ENCODE measurements at regions not wholly inside any gene's neighbourhood (a gene's known extent, or its start where the extent isn't known, plus 50 kb on each side); places are given as distances from the start of the nearest gene placed in this dataset.

DNA sequence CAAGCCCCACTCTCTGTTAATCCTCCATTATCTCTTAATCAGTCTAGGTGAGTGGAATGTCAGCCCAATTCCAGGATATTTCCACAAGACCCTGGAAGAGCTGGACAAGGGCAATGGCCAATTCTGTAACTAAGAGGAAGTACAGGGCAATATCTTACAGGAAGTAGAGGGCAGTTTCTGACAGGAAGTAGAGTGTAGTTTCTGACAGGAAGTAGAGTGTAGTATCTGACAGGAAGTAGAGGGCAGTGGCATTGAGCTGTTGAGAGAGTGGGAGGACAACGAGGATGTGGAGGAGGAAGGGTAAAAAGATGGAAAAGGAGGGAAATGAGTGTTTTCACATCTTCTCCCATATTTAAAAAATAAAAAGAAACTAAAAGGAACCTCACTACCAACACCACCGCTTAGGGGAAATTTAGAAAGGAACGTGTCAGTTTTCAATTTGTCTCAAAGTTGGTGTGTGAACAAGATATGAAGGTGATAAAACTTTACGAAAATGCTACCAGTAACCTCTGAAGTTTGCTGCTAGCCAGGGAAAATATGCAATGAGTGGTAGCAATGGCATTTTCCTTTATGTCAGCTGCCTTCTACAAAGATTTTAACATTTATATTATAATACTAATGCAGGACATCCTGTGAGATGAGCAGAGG lies 430.9 kb upstream of the HNRNPA3 start (continued):
- TF ChIP-seq, protein P1, sequence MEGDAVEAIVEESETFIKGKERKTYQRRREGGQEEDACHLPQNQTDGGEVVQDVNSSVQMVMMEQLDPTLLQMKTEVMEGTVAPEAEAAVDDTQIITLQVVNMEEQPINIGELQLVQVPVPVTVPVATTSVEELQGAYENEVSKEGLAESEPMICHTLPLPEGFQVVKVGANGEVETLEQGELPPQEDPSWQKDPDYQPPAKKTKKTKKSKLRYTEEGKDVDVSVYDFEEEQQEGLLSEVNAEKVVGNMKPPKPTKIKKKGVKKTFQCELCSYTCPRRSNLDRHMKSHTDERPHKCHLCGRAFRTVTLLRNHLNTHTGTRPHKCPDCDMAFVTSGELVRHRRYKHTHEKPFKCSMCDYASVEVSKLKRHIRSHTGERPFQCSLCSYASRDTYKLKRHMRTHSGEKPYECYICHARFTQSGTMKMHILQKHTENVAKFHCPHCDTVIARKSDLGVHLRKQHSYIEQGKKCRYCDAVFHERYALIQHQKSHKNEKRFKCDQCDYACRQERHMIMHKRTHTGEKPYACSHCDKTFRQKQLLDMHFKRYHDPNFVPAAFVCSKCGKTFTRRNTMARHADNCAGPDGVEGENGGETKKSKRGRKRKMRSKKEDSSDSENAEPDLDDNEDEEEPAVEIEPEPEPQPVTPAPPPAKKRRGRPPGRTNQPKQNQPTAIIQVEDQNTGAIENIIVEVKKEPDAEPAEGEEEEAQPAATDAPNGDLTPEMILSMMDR (IDR thresholded peaks at IDR 0.05; ENCODE audit: low read depth, low read length, missing input control): no peak

DNA sequence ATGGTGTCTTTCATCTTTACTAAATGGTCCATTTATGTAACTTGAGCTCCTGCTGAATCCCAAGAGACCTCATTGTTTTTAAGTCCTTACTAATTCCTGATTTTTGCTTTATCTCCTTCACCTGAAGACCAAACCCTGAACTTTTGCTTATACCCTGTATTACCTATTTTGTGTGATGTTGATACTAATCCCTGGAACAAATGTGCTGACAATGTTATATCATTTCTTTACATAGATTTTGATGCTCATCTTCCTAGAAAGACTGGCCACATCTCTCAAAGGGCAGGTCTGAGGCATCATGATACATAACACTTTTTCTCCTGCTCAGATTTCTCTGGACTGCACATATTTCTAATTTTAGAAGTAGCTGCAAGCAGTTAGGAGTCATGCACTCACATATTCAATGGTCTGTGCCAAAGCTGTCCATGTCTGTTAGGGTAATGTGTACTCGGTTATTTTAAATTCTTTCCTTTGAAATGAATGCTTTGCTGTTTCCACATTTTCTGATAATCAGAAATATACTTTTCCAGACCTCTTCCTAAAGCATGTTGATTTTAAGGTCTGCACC lies 427.9 kb upstream of the HNRNPA3 start:
- Histone ChIP-seq H3K27me3 (ENCODE audit: control insufficient read depth in 4 of 4, insufficient read depth in 4 of 4, low read length in 3 of 4) (no peaks in the 10 kb centered on the region), H3K27ac (ENCODE audit: low read depth in 1 of 2, low read length in 2 of 2) (no peak overlapping the region), H3K4me3 (ENCODE audit: low read depth in 1 of 3, low read length in 3 of 3) (no peak overlapping the region), H3K9ac (ENCODE audit: low read depth in 1 of 2, low read length in 2 of 2) (no peak overlapping the region), H3K4me1 (ENCODE audit: control insufficient read depth in 4 of 4, insufficient read depth in 4 of 4, low read length in 3 of 4) (no peaks in the 10 kb centered on the region), H3K36me3 (ENCODE audit: control insufficient read depth in 4 of 4, insufficient read depth in 3 of 4, low read depth in 1 of 4, low read length in 3 of 4) (no peaks in the 10 kb centered on the region), H3K9me3 (ENCODE audit: control insufficient read depth in 4 of 4, low read length in 3 of 4) (no peaks in the 10 kb centered on the region)
- WGBS: 76% methylated on average over 1 of the region's 1 CpG
- no peak for TF ChIP-seq FOXA2 (IDR thresholded peaks at IDR 0.05)
- TF ChIP-seq, protein P2, sequence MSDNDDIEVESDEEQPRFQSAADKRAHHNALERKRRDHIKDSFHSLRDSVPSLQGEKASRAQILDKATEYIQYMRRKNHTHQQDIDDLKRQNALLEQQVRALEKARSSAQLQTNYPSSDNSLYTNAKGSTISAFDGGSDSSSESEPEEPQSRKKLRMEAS (IDR thresholded peaks at IDR 0.05): no peak
- no peak for TF ChIP-seq GABPA (IDR thresholded peaks at IDR 0.05 in 1 of 2, conservative IDR thresholded peaks at IDR 0.05 in 1 of 2)
- no peak for TF ChIP-seq HNF4A (conservative IDR thresholded peaks at IDR 0.05)
- TF ChIP-seq NR2F2 (IDR thresholded peaks at IDR 0.05): no peak
- TF ChIP-seq YY1 (IDR thresholded peaks at IDR 0.05): no peak
- TF ChIP-seq TAF1 (conservative IDR thresholded peaks at IDR 0.05): no peak
- TF ChIP-seq SP1 (IDR thresholded peaks at IDR 0.05): no peak
- TF ChIP-seq FOXA1 (IDR thresholded peaks at IDR 0.05): no peak
- TF ChIP-seq JUND (IDR thresholded peaks at IDR 0.05): no peak
- TF ChIP-seq RXRA (IDR thresholded peaks at IDR 0.05): no peak
- TF ChIP-seq, protein P3, sequence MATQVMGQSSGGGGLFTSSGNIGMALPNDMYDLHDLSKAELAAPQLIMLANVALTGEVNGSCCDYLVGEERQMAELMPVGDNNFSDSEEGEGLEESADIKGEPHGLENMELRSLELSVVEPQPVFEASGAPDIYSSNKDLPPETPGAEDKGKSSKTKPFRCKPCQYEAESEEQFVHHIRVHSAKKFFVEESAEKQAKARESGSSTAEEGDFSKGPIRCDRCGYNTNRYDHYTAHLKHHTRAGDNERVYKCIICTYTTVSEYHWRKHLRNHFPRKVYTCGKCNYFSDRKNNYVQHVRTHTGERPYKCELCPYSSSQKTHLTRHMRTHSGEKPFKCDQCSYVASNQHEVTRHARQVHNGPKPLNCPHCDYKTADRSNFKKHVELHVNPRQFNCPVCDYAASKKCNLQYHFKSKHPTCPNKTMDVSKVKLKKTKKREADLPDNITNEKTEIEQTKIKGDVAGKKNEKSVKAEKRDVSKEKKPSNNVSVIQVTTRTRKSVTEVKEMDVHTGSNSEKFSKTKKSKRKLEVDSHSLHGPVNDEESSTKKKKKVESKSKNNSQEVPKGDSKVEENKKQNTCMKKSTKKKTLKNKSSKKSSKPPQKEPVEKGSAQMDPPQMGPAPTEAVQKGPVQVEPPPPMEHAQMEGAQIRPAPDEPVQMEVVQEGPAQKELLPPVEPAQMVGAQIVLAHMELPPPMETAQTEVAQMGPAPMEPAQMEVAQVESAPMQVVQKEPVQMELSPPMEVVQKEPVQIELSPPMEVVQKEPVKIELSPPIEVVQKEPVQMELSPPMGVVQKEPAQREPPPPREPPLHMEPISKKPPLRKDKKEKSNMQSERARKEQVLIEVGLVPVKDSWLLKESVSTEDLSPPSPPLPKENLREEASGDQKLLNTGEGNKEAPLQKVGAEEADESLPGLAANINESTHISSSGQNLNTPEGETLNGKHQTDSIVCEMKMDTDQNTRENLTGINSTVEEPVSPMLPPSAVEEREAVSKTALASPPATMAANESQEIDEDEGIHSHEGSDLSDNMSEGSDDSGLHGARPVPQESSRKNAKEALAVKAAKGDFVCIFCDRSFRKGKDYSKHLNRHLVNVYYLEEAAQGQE (IDR thresholded peaks at IDR 0.05): no peak
- no peak for DNase-seq (ENCODE audit: low spot score)

DNA sequence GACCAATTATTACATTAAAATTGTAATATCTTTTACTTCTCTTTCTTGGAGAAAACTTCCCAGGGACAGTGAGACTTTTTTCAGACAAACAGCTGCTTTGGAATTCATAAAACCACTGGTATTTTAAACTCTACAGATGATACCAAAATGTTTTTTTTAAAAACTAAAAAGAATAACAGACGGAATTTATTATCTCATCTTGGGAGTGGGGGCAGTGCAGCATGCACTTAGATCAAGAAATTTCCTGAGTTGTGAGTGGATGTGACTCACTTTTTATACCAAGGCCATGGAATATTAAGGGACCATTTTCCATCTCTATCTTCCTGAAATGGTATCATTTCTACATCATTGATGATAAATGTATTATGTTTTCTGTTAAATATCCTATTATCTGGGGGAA lies 422.8 kb upstream of the HNRNPA3 start:
- Histone ChIP-seq H3K27ac (ENCODE audit: low read depth in 1 of 2, low read length in 2 of 2) (no peak overlapping the region), H3K4me1 (ENCODE audit: control insufficient read depth in 4 of 4, insufficient read depth in 4 of 4, low read length in 3 of 4) (no peaks in the 10 kb centered on the region), H3K27me3 (ENCODE audit: control insufficient read depth in 4 of 4, insufficient read depth in 4 of 4, low read length in 3 of 4) (peaks cover 0 to 6% (median 0%) of the 10 kb centered on the region in 4 donors), H3K36me3 (ENCODE audit: control insufficient read depth in 4 of 4, insufficient read depth in 3 of 4, low read depth in 1 of 4, low read length in 3 of 4) (no peaks in the 10 kb centered on the region), H3K9me3 (ENCODE audit: control insufficient read depth in 4 of 4, low read length in 3 of 4) (no peaks in the 10 kb centered on the region), H3K4me3 (ENCODE audit: low read depth in 1 of 3, low read length in 3 of 3) (no peak overlapping the region), H3K9ac (ENCODE audit: low read depth in 1 of 2, low read length in 2 of 2) (no peak overlapping the region)
- TF ChIP-seq RXRA (IDR thresholded peaks at IDR 0.05) (no peak), HNF4G (IDR thresholded peaks at IDR 0.05) (no peak), JUND (IDR thresholded peaks at IDR 0.05) (no peak)
- TF ChIP-seq, protein P1 (IDR thresholded peaks at IDR 0.05; ENCODE audit: low read depth, low read length, missing input control): no peak
- TF ChIP-seq, protein P2 (IDR thresholded peaks at IDR 0.05): no peak
- TF ChIP-seq, protein P3 (IDR thresholded peaks at IDR 0.05): no peak
- no peak for DNase-seq (ENCODE audit: low spot score)
- WGBS: 68% methylated on average over 1 of the region's 1 CpG
